ENCODE measurements at regions not wholly inside any gene's neighbourhood (a gene's known extent, or its start where the extent isn't known, plus 50 kb on each side); places are given as distances from the start of the nearest gene placed in this dataset.
"Not testable (repeated sequence)": the region's sequence is repeated elsewhere in the genome, so short reads cannot be mapped to it uniquely, and the experiment has no call there.

GRCh38 chr7:76117306-76117991 lies 69.5 kb downstream of the MDH2 start:
- not testable (repeated sequence) for DNase-seq

- not testable (repeated sequence) for DNase-seq
These were observed 70.5 kb downstream of the MDH2 start for GRCh38 chr7:76118253-76119036.

- DNase-seq = no peak
These were observed 73.1 kb downstream of the MDH2 start for GRCh38 chr7:76121044-76121443.

- no peak for DNase-seq
These were observed 74.8 kb downstream of the MDH2 start for GRCh38 chr7:76122516-76123239.

GRCh38 chr7:76123316-76123715 lies 75.4 kb downstream of the MDH2 start:
- no peak for DNase-seq

GRCh38 chr7:76125560-76125959 lies 76.1 kb upstream of the SRRM3 start:
- DNase-seq = no peak

GRCh38 chr7:76126632-76127031 lies 75.1 kb upstream of the SRRM3 start:
- no peak for DNase-seq

GRCh38 chr7:76129366-76129765 lies 72.3 kb upstream of the SRRM3 start:
- DNase-seq = no peak

GRCh38 chr7:76129836-76130235 lies 71.9 kb upstream of the SRRM3 start:
- DNase-seq = no peak

- DNase-seq = peak; percentile 54
These were observed 71.0 kb upstream of the SRRM3 start for GRCh38 chr7:76130661-76131060.

GRCh38 chr7:76131887-76132286 lies 69.8 kb upstream of the SRRM3 start:
- peak; percentile 5 for DNase-seq

- no peak for DNase-seq
These were observed 68.4 kb upstream of the SRRM3 start for GRCh38 chr7:76133164-76133775.

- no peak for DNase-seq
These were observed 67.9 kb upstream of the SRRM3 start for GRCh38 chr7:76133839-76134238.

- not testable (repeated sequence) for DNase-seq
These were observed 66.4 kb upstream of the SRRM3 start for GRCh38 chr7:76135263-76135662.

- DNase-seq = not testable (repeated sequence)
These were observed 63.0 kb upstream of the SRRM3 start for GRCh38 chr7:76138577-76139313.

GRCh38 chr7:76139670-76140069 lies 62.0 kb upstream of the SRRM3 start:
- DNase-seq = no peak

- not testable (repeated sequence) for DNase-seq
These were observed 61.4 kb upstream of the SRRM3 start for GRCh38 chr7:76140259-76140658.

GRCh38 chr7:76142861-76143260 lies 58.8 kb upstream of the SRRM3 start:
- DNase-seq = no peak

- DNase-seq = not testable (repeated sequence)
These were observed 56.9 kb upstream of the SRRM3 start for GRCh38 chr7:76144664-76145270.

GRCh38 chr7:76146374-76146773 lies 55.3 kb upstream of the SRRM3 start:
- DNase-seq = no peak

GRCh38 chr7:76148947-76149346 lies 52.7 kb upstream of the SRRM3 start:
- DNase-seq = not testable (repeated sequence)
